A673 (cell line): ENCODE measurements at regions not wholly inside any gene's neighbourhood (a gene's known extent, or its start where the extent isn't known, plus 50 kb on each side); places are given as distances from the start of the nearest gene placed in this dataset.

Source experiments
- BruUV-seq: library from RNA; stranded (reverse); fragments of 400-500 nt; replicated peaks from 2 replicates; lab custom pipeline; 2021; lab: Mats Ljungman, UMichigan
- CTCF ChIA-PET: fragments of 300-600 bp; sonication (Branson Sonifier 250); formaldehyde crosslinking; loops from one replicate; lab custom pipeline; 2022; ENCODE audit warnings: antibody characterized with exemption; lab: Charles Lee
- POLR2A ChIA-PET: fragments of 300-600 bp; sonication (Branson Sonifier 250); formaldehyde crosslinking; loops from one replicate; lab custom pipeline; 2022; ENCODE audit warnings: antibody characterized with exemption; ENCODE audit not compliant: low non-redundant PET; lab: Charles Lee
- DNase-seq: peaks from one replicate; pipeline ENCODE4 v3.0.0-alpha.2; 2015; ENCODE audit warnings: low spot score
- H3K27ac ChIP-seq: fragments of 200-600 bp; sonication (generic); 2 replicates; pipeline ENCODE4 v1.5.1; 2016; ENCODE audit warnings: mixed run types, low read depth, mild to moderate bottlenecking, mixed read lengths, antibody characterized with exemption, low read length; ENCODE audit not compliant: poor library complexity, severe bottlenecking
- H3K27me3 ChIP-seq: fragments of 200-600 bp; sonication (generic); replicated peaks from 2 replicates; pipeline ENCODE4 v1.6.1; 2017; ENCODE audit warnings: mixed run types, low read depth, mild to moderate bottlenecking, mixed read lengths, antibody characterized with exemption, low read length; ENCODE audit not compliant: insufficient read depth, poor library complexity
- H3K36me3 ChIP-seq: fragments of 200-600 bp; sonication (generic); 2 replicates; pipeline ENCODE4 v1.6.1; 2016; ENCODE audit warnings: mixed run types, mild to moderate bottlenecking, mixed read lengths, antibody characterized with exemption, low read length; ENCODE audit not compliant: insufficient read depth, poor library complexity, severe bottlenecking
- H3K4me1 ChIP-seq: fragments of 200-600 bp; sonication (generic); 2 replicates; pipeline ENCODE4 v1.6.1; 2017; ENCODE audit warnings: mixed run types, mild to moderate bottlenecking, mixed read lengths, antibody characterized with exemption, low read length; ENCODE audit not compliant: insufficient read depth, poor library complexity, severe bottlenecking
- H3K4me3 ChIP-seq: fragments of 200-600 bp; sonication (generic); 2 replicates; pipeline ENCODE4 v1.5.1; 2016; ENCODE audit warnings: low read depth, mixed run types, mild to moderate bottlenecking, mixed read lengths, low read length; ENCODE audit not compliant: poor library complexity, severe bottlenecking
- H3K9me3 ChIP-seq: fragments of 200-600 bp; sonication (generic); 2 replicates; pipeline ENCODE4 v1.6.1; 2016; ENCODE audit warnings: mixed run types, low read depth, mild to moderate bottlenecking, mixed read lengths, antibody characterized with exemption, low read length; ENCODE audit not compliant: poor library complexity, severe bottlenecking
- CTCF ChIP-seq: fragments of 300-800, 200-600 bp; sonication (generic); conservative IDR thresholded peaks from 2 replicates; pipeline ENCODE4 v1.5.1; 2017; ENCODE audit warnings: low read depth, mild to moderate bottlenecking, antibody characterized with exemption, low read length, moderate library complexity, mixed read lengths
- EZH2 ChIP-seq: fragments of 200-600 bp; sonication (generic); IDR thresholded peaks from 2 replicates; pipeline ENCODE4 v1.6.1; 2017; ENCODE audit warnings: borderline replicate concordance, low read depth, mild to moderate bottlenecking, mixed read lengths, antibody characterized with exemption, low read length; ENCODE audit not compliant: poor library complexity, severe bottlenecking
- intact Hi-C: fragments of 100-400 bp; cut with micrococcal nuclease; formaldehyde crosslinking; loops from one replicate; pipeline ENCODE4 v1.10.0; 2022; ENCODE audit not compliant: unreplicated experiment

DNA sequence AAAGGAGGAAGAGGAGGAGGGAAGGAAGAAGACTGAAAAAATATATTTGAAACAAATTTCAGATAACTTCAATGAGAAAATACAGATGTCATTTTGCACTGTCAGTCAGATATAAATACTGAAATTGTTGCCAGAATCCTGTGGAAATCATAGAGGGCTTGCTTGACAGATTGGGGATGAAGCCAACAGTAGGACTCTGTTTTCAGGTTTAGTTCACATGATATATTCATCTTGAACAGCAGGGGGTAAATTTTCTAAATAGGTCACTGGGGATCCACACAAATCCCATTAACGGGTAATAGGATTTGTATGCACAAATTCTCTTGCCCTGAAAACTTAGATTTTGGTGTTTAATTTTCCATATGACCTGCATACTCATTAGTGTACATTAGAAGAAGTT, 103.3 kb upstream of the PCDH18 start:
- H3K27ac ChIP-seq = peak overlapping the region; percentile 64
- no TSS peak for BruUV-seq
- CTCF ChIA-PET = no interaction called here

GRCh38 chr4:137635108-137635507, 102.8 kb upstream of the PCDH18 start:
- Histone ChIP-seq H3K36me3 (no peaks in the 10 kb centered on the region), H3K27ac (peak overlapping the region; percentile 64), H3K4me1 (peaks cover 25% of the 10 kb centered on the region), H3K9me3 (peaks cover 9% of the 10 kb centered on the region), H3K4me3 (no peak overlapping the region), H3K27me3 (no peaks in the 10 kb centered on the region)
- peak; percentile 56 for DNase-seq
- intact Hi-C loops = no loop called here
- TF ChIP-seq CTCF (no peak), EZH2 (no peak)
- ChIA-PET CTCF (no interaction called here), POLR2A (no interaction called here)
- no TSS peak for BruUV-seq

More for the DNA sequence above, 103.3 kb upstream of the PCDH18 start:
- Histone ChIP-seq H3K36me3 (no peaks in the 10 kb centered on the region), H3K4me1 (peaks cover 25% of the 10 kb centered on the region), H3K27me3 (no peaks in the 10 kb centered on the region), H3K4me3 (no peak overlapping the region), H3K9me3 (peaks cover 9% of the 10 kb centered on the region)
- no peak for TF ChIP-seq EZH2
- no peak for TF ChIP-seq CTCF
- DNase-seq = peak; percentile 95
- intact Hi-C loops = no loop called here
- POLR2A ChIA-PET = no interaction called here

DNA sequence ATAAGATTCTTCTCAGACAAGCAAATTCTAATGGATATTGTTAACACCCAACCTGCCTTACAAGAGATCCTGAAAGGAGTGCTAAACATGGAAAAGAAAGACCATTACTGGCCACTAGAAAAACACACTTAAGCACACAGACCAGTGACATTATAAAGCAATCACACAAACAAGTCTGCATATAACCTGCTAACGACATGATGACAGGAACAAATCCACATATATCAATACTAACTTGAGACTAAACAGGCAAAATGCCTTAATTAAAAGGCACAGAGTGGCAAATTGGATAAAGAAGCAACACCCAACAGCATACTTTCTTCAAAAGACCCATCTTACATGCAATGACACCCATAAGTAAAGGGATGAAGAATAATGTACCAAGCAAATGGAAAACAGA, 100.5 kb upstream of the PCDH18 start:
- ChIA-PET CTCF (no interaction called here), POLR2A (no interaction called here)
- BruUV-seq = no TSS peak
- intact Hi-C loops = no loop called here
- H3K9me3 ChIP-seq = peaks cover 9% of the 10 kb centered on the region
- H3K4me3 ChIP-seq = no peak overlapping the region
- DNase-seq = no peak
- no peak overlapping the region for H3K27ac ChIP-seq
- H3K4me1 ChIP-seq = peaks cover 25% of the 10 kb centered on the region
- no peaks in the 10 kb centered on the region for H3K27me3 ChIP-seq
- TF ChIP-seq EZH2 (no peak), CTCF (no peak)
- H3K36me3 ChIP-seq = no peaks in the 10 kb centered on the region
